ENCODE measurements at regions not wholly inside any gene's neighbourhood (a gene's known extent, or its start where the extent isn't known, plus 50 kb on each side); places are given as distances from the start of the nearest gene placed in this dataset.

DNA sequence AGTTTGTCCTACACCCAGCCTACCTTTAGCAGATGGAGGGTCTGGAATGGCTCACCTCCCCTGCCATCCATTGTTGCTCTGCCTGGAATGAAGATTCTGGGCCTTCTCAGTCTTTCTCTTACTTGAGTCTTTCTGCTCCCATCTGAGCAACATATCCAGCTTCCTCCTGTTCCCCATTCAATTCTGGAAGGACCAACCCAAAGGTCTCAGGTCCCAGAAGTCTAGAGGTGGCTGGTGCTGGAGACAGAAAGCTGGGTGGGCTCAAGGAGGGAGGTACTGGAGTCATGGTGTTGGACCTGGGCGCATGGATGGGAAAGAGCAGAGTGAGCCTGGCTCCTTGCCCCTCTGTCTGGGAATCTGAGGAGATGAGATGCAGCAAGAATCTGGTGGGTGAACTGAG is 93.5 kb upstream of the SIX3 start:
- TF ChIP-seq PAX5 (IDR thresholded peaks at IDR 0.05; ENCODE audit: insufficient read depth, low read length, severe bottlenecking): no peak
- no peak for TF ChIP-seq POLR2AphosphoS5 (IDR thresholded peaks at IDR 0.05; ENCODE audit: low read depth, low read length)
- TF ChIP-seq POLR2A (IDR thresholded peaks at IDR 0.05; ENCODE audit: low read depth, low read length): no peak
- TF ChIP-seq TAF1 (IDR thresholded peaks at IDR 0.05; ENCODE audit: low read depth, low read length): no peak
- no peak for TF ChIP-seq SPI1 (IDR thresholded peaks at IDR 0.05; ENCODE audit: low read depth, low read length)
- TF ChIP-seq POU2F2 (IDR thresholded peaks at IDR 0.05; ENCODE audit: low read depth, low read length): no peak
